GM23248 (cell line): ENCODE measurements at regions not wholly inside any gene's neighbourhood (a gene's known extent, or its start where the extent isn't known, plus 50 kb on each side); places are given as distances from the start of the nearest gene placed in this dataset.

ENCODE experiments used
- EZH2 ChIP-seq: fragments of 200-600 bp; sonication (generic); IDR thresholded peaks from 2 replicates; pipeline ENCODE4 v1.6.1; 2018; ENCODE audit warnings: antibody characterized with exemption, mild to moderate bottlenecking; ENCODE audit not compliant: insufficient read depth, poor library complexity, severe bottlenecking
- EZH2phosphoT487 ChIP-seq: fragments of 200-600 bp; sonication (generic); IDR thresholded peaks from 2 replicates; pipeline ENCODE4 v1.6.1; 2018; ENCODE audit warnings: antibody characterized with exemption, moderate library complexity, mild to moderate bottlenecking, low read depth; ENCODE audit not compliant: insufficient read depth

- no peak for TF ChIP-seq EZH2
- no peak for TF ChIP-seq EZH2phosphoT487
Measured at GRCh38 chr3:161559177-161559998, 62.8 kb downstream of the OTOL1 start.
